Mucosa of descending colon (tissue), 3 donors: ENCODE measurements at regions not wholly inside any gene's neighbourhood (a gene's known extent, or its start where the extent isn't known, plus 50 kb on each side); places are given as distances from the start of the nearest gene placed in this dataset.

Source experiments
- ATAC-seq: fragments of 200-7000 bp; cut with Tn5 transposase; one replicate; pipeline ENCODE4 v1.9.1; 2020; ENCODE audit warnings: mild to moderate bottlenecking, moderate library complexity
- DNase-seq, 3 donors: peaks; one replicate each; pipeline ENCODE4 v3.0.0-alpha.2; 2020
- H3K36me3 ChIP-seq: fragments of 200-600 bp; one replicate; pipeline ENCODE4 v1.8.0; 2021; ENCODE audit warnings: low read depth, mild to moderate bottlenecking
- H3K4me1 ChIP-seq: fragments of 200-600 bp; one replicate; pipeline ENCODE4 v1.8.0; 2021; ENCODE audit warnings: low read depth, mild to moderate bottlenecking
- H3K4me3 ChIP-seq: fragments of 200-600 bp; one replicate; pipeline ENCODE4 v1.8.0; 2021; ENCODE audit warnings: mild to moderate bottlenecking
- H3K9me3 ChIP-seq: fragments of 200-600 bp; one replicate; pipeline ENCODE4 v1.8.0; 2021; ENCODE audit warnings: mild to moderate bottlenecking
- CTCF ChIP-seq: fragments of 200-600 bp; IDR thresholded peaks from one replicate; pipeline ENCODE4 v1.8.0; 2022; ENCODE audit warnings: antibody characterized with exemption, mild to moderate bottlenecking
- intact Hi-C, 2 donors: fragments of 100-400 bp; cut with DNase I in 1 of 2; cut with micrococcal nuclease in 1 of 2; formaldehyde crosslinking; loops; one replicate each; pipeline versions ENCODE4 v1.11.0 to v1.11.1; 2022; cut with DNase I, micrococcal nuclease
- donor health status: DM: no; HTN: no; CAD: no; lungs with moderate emphysema.
- donor health status: DM: no; HTN: no; CAD: no.
- donor health status: DM: no; HTN: yes; CAD: no.

- intact Hi-C loops = loop anchor here in 1 of 2 donors (10.0 kb wide), 1 partner anchor 197 kb away; no protein-coding TSS in a partner anchor
- ATAC-seq = no peak
- Histone ChIP-seq H3K9me3 (no peaks in the 10 kb centered on the region), H3K4me3 (no peak overlapping the region), H3K4me1 (no peaks in the 10 kb centered on the region), H3K36me3 (no peaks in the 10 kb centered on the region)
- no peak for DNase-seq
- no peak for TF ChIP-seq CTCF
Observed at GRCh38 chr11:112597286-112597790, 336.7 kb upstream of the PLET1 start.

- no peak overlapping the region for H3K4me3 ChIP-seq
- no peaks in the 10 kb centered on the region for H3K36me3 ChIP-seq
- DNase-seq (no peak), ATAC-seq (no peak)
- no peaks in the 10 kb centered on the region for H3K9me3 ChIP-seq
- intact Hi-C loops = loop anchor here in 1 of 2 donors (10.0 kb wide), 1 partner anchor 196 kb away; no protein-coding TSS in a partner anchor
- no peak for TF ChIP-seq CTCF
- H3K4me1 ChIP-seq = no peaks in the 10 kb centered on the region
Observed at GRCh38 chr11:112599265-112599664, 338.6 kb upstream of the PLET1 start.

GRCh38 chr11:112599856-112600533 lies 339.3 kb upstream of the PLET1 start:
- Histone ChIP-seq H3K36me3 (no peaks in the 10 kb centered on the region), H3K9me3 (no peaks in the 10 kb centered on the region), H3K4me1 (no peaks in the 10 kb centered on the region), H3K4me3 (no peak overlapping the region)
- no peak for ATAC-seq
- intact Hi-C loops = loop anchor here in 1 of 2 donors (10.0 kb wide), 1 partner anchor 195 kb away; no protein-coding TSS in a partner anchor
- no peak for DNase-seq
- TF ChIP-seq CTCF = no peak

- ATAC-seq (no peak), DNase-seq (no peak)
- H3K36me3 ChIP-seq = no peaks in the 10 kb centered on the region
- no peaks in the 10 kb centered on the region for H3K9me3 ChIP-seq
- H3K4me1 ChIP-seq = no peaks in the 10 kb centered on the region
- no peak overlapping the region for H3K4me3 ChIP-seq
- TF ChIP-seq CTCF = no peak
- intact Hi-C loops = no loop called here
Observed at GRCh38 chr11:112605093-112605666, 344.5 kb upstream of the PLET1 start.

GRCh38 chr11:112606656-112607055 lies 346.0 kb upstream of the PLET1 start:
- intact Hi-C loops = no loop called here
- H3K4me1 ChIP-seq = no peaks in the 10 kb centered on the region
- TF ChIP-seq CTCF = no peak
- H3K4me3 ChIP-seq = no peak overlapping the region
- DNase-seq (no peak), ATAC-seq (no peak)
- H3K9me3 ChIP-seq = no peaks in the 10 kb centered on the region
- no peaks in the 10 kb centered on the region for H3K36me3 ChIP-seq
